Hepatocyte (in vitro differentiated cells): ENCODE measurements at regions not wholly inside any gene's neighbourhood (a gene's known extent, or its start where the extent isn't known, plus 50 kb on each side); places are given as distances from the start of the nearest gene placed in this dataset.

ENCODE experiments used
- DNase-seq: peaks from one replicate; pipeline ENCODE4 v3.0.0-alpha.2; 2016; ENCODE audit warnings: low spot score
- H2AFZ ChIP-seq: fragments of 200-600 bp; sonication (generic); 2 replicates; pipeline ENCODE4 v1.6.0; 2016; ENCODE audit warnings: antibody characterized with exemption, mild to moderate bottlenecking
- H3K27ac ChIP-seq: fragments of 200-600 bp; sonication (generic); 2 replicates; pipeline ENCODE4 v1.5.1; 2016; ENCODE audit warnings: mild to moderate bottlenecking
- H3K27me3 ChIP-seq: fragments of 200-600 bp; sonication (generic); 2 replicates; pipeline ENCODE4 v1.6.1; 2016
- H3K36me3 ChIP-seq: fragments of 200-600 bp; sonication (generic); replicated peaks from 2 replicates; pipeline ENCODE4 v1.5.1; 2016; ENCODE audit warnings: low read depth; ENCODE audit not compliant: insufficient read depth
- H3K4me1 ChIP-seq: fragments of 200-600 bp; sonication (generic); 2 replicates; pipeline ENCODE4 v1.5.1; 2016; ENCODE audit warnings: mild to moderate bottlenecking, moderate library complexity; ENCODE audit not compliant: insufficient read depth
- H3K4me2 ChIP-seq: fragments of 200-600 bp; sonication (generic); 2 replicates; pipeline ENCODE4 v1.6.0; 2016
- H3K4me3 ChIP-seq: fragments of 200-600 bp; sonication (generic); 2 replicates; pipeline ENCODE4 v1.5.1; 2016; ENCODE audit warnings: mild to moderate bottlenecking
- H3K79me2 ChIP-seq: fragments of 200-600 bp; sonication (generic); 2 replicates; pipeline ENCODE4 v1.6.0; 2017; ENCODE audit warnings: mild to moderate bottlenecking
- H3K9me2 ChIP-seq: fragments of 200-600 bp; sonication (generic); replicated peaks from 2 replicates; pipeline ENCODE4 v1.6.0; 2017; ENCODE audit warnings: mild to moderate bottlenecking; ENCODE audit not compliant: insufficient read depth
- H3K9me3 ChIP-seq: fragments of 200-600 bp; sonication (generic); 2 replicates; pipeline ENCODE4 v1.5.1; 2016; ENCODE audit warnings: low read depth, mild to moderate bottlenecking
- H4K20me1 ChIP-seq: fragments of 200-600 bp; sonication (generic); 2 replicates; pipeline ENCODE4 v1.6.0; 2016; ENCODE audit warnings: mild to moderate bottlenecking; ENCODE audit not compliant: insufficient read depth, poor library complexity, severe bottlenecking
- EZH2 ChIP-seq: fragments of 200-600 bp; sonication (generic); IDR thresholded peaks from 2 replicates; pipeline ENCODE4 v1.6.1; 2016; ENCODE audit warnings: antibody characterized with exemption, mild to moderate bottlenecking, borderline replicate concordance
- EZH2phosphoT487 ChIP-seq: fragments of 200-600 bp; sonication (generic); IDR thresholded peaks from one replicate; pipeline ENCODE4 v1.6.1; 2018; ENCODE audit warnings: antibody characterized with exemption, mild to moderate bottlenecking, low read depth, moderate library complexity; ENCODE audit not compliant: unreplicated experiment, severe bottlenecking
- WGBS: methylation state at CpG from one replicate; pipeline ENCODE4 v1.1.6; 2016; ENCODE audit warnings: low lambda C conversion rate; ENCODE audit errors: missing lambda C conversion rate; 5-methylcytosine and 5-hydroxymethylcytosine counted together
- TF ChIP-seq, protein P1 (sequence below): fragments of 200-600 bp; sonication (generic); IDR thresholded peaks from 2 replicates; pipeline ENCODE4 v1.5.1; 2016; ENCODE audit warnings: antibody characterized with exemption, mild to moderate bottlenecking; ENCODE audit not compliant: poor library complexity

DNA sequence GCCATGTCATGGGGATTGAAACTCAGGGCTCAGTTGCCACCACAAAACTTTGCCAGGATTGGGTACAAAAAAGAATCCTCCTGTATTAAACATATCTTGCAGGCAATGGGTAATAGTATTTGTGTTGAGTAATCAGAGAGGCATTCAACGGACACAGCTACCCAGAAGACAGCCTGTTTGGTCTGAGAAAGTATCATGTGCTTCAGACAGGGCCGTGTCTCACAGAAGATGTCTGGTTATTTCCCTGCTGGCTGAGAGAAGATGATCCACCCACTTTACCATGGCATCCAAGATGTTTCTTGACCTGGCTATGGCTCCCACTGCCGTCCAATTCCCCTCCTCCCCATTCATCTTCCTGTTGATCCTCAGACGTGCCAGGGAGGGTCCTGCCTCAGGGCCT, 304.3 kb upstream of the XYLT1 start:
- H4K20me1 ChIP-seq = no peaks in the 10 kb centered on the region
- H3K79me2 ChIP-seq = no peaks in the 10 kb centered on the region
- no peak for DNase-seq
- H2AFZ ChIP-seq = no peak overlapping the region
- H3K4me3 ChIP-seq = no peak overlapping the region
- 74% methylated on average over 4 of the region's 4 CpGs for WGBS
- H3K9me3 ChIP-seq = no peaks in the 10 kb centered on the region
- H3K36me3 ChIP-seq = no peaks in the 10 kb centered on the region
- TF ChIP-seq EZH2phosphoT487 (no peak), EZH2 (no peak)
- TF ChIP-seq, protein P1, sequence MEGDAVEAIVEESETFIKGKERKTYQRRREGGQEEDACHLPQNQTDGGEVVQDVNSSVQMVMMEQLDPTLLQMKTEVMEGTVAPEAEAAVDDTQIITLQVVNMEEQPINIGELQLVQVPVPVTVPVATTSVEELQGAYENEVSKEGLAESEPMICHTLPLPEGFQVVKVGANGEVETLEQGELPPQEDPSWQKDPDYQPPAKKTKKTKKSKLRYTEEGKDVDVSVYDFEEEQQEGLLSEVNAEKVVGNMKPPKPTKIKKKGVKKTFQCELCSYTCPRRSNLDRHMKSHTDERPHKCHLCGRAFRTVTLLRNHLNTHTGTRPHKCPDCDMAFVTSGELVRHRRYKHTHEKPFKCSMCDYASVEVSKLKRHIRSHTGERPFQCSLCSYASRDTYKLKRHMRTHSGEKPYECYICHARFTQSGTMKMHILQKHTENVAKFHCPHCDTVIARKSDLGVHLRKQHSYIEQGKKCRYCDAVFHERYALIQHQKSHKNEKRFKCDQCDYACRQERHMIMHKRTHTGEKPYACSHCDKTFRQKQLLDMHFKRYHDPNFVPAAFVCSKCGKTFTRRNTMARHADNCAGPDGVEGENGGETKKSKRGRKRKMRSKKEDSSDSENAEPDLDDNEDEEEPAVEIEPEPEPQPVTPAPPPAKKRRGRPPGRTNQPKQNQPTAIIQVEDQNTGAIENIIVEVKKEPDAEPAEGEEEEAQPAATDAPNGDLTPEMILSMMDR = no peak
- H3K4me1 ChIP-seq = no peaks in the 10 kb centered on the region
- H3K4me2 ChIP-seq = no peak overlapping the region
- no peaks in the 10 kb centered on the region for H3K27me3 ChIP-seq
- no peaks in the 10 kb centered on the region for H3K9me2 ChIP-seq
- H3K27ac ChIP-seq = no peak overlapping the region

DNA sequence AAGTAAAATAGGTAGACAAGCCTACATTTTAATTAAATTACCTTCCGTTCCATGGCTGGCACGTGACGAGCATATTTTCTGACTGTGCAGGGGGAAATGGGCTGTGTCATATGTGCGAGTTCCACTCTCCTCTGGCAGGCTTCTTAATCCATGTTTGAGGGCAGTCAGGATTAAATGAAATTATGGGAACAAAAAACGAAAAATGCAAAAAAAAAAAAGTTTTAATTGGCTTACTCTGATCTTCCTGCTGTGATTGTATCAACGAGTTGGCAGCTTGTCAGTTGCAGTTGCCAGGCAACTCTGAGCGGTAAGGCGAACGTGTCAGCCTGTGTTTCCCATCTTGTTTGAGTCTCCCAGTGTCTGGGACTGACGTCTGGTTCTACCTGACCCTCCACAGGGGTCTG, 302.9 kb upstream of the XYLT1 start:
- TF ChIP-seq, protein P1 = no peak
- TF ChIP-seq EZH2 (no peak), EZH2phosphoT487 (no peak)
- DNase-seq = no peak
- Histone ChIP-seq H2AFZ (no peak overlapping the region), H3K4me1 (no peaks in the 10 kb centered on the region), H3K27me3 (no peaks in the 10 kb centered on the region), H4K20me1 (no peaks in the 10 kb centered on the region), H3K4me2 (no peak overlapping the region), H3K79me2 (no peaks in the 10 kb centered on the region), H3K27ac (no peak overlapping the region), H3K4me3 (no peak overlapping the region), H3K36me3 (no peaks in the 10 kb centered on the region), H3K9me3 (no peaks in the 10 kb centered on the region), H3K9me2 (no peaks in the 10 kb centered on the region)
- 53% methylated on average over 10 of the region's 10 CpGs for WGBS

DNA sequence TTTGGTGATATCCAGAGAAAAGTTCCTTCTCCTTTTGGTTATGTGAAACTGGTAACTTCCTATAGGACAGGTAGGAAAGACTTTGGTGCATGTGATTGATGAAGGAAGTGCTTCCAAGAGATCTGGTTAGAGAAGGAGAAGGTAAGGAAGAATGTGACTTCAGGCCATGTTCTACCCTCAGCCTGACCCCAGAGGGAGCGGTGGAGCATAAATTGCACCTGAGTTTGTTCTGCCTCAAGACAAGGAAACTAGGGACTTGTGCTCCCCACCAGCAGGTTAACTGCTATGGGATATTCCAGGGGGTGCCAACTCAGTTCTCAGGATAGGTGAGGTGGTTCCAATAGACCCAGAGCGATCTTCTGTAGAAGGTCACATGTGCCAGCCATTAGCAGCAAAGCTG, 299.3 kb upstream of the XYLT1 start:
- H4K20me1 ChIP-seq = no peaks in the 10 kb centered on the region
- 85% methylated on average over 2 of the region's 2 CpGs for WGBS
- no peaks in the 10 kb centered on the region for H3K9me2 ChIP-seq

More for the DNA sequence above, 299.3 kb upstream of the XYLT1 start:
- H3K36me3 ChIP-seq = no peaks in the 10 kb centered on the region
- TF ChIP-seq, protein P1 = no peak
- TF ChIP-seq EZH2phosphoT487 = no peak
- no peak for TF ChIP-seq EZH2
- H3K4me3 ChIP-seq = no peak overlapping the region
- no peak overlapping the region for H3K4me2 ChIP-seq
- H3K27me3 ChIP-seq = no peaks in the 10 kb centered on the region
- H3K27ac ChIP-seq = no peak overlapping the region
- no peak overlapping the region for H2AFZ ChIP-seq
- H3K9me3 ChIP-seq = no peaks in the 10 kb centered on the region
- DNase-seq = no peak
- H3K4me1 ChIP-seq = no peaks in the 10 kb centered on the region
- no peaks in the 10 kb centered on the region for H3K79me2 ChIP-seq
